ENCODE measurements at regions not wholly inside any gene's neighbourhood (a gene's known extent, or its start where the extent isn't known, plus 50 kb on each side); places are given as distances from the start of the nearest gene placed in this dataset.

DNA sequence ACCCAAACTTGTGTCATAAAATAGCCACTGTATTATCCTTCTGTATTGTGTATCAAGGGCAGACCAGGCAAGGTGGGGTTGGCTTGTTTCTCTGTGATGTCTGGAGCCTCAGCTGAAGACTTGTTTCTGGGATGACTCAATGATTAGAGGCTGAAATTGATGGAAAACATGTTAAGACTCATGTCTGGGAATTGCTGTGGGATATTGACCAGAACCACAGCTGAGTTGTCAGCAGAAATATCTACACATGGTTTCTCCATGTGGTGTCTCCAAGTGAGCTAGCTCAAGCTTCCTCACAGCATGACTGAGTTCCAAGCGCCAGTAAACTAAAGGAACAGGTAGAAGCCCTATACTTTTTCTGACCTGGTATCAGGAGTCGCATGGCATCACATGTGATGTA is 128.5 kb upstream of the SYNDIG1 start:
- no peaks in the 10 kb centered on the region for H3K27me3 Mint-ChIP-seq
- H3K27ac Mint-ChIP-seq = no peak overlapping the region
- DNase-seq (no peak), ATAC-seq (ENCODE audit: low read depth) (no peak)
- no peaks in the 10 kb centered on the region for H3K36me3 Mint-ChIP-seq (ENCODE audit: low read depth)
- no peak overlapping the region for H3K4me3 Mint-ChIP-seq
- ChIA-PET POLR2A (no interaction called here), CTCF (no interaction called here)
- intact Hi-C loops (cut with micrococcal nuclease) = no loop called here
- H3K9me3 Mint-ChIP-seq = no peaks in the 10 kb centered on the region
- H3K4me1 Mint-ChIP-seq = no peaks in the 10 kb centered on the region
- TF ChIP-seq, protein P1, sequence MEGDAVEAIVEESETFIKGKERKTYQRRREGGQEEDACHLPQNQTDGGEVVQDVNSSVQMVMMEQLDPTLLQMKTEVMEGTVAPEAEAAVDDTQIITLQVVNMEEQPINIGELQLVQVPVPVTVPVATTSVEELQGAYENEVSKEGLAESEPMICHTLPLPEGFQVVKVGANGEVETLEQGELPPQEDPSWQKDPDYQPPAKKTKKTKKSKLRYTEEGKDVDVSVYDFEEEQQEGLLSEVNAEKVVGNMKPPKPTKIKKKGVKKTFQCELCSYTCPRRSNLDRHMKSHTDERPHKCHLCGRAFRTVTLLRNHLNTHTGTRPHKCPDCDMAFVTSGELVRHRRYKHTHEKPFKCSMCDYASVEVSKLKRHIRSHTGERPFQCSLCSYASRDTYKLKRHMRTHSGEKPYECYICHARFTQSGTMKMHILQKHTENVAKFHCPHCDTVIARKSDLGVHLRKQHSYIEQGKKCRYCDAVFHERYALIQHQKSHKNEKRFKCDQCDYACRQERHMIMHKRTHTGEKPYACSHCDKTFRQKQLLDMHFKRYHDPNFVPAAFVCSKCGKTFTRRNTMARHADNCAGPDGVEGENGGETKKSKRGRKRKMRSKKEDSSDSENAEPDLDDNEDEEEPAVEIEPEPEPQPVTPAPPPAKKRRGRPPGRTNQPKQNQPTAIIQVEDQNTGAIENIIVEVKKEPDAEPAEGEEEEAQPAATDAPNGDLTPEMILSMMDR (IDR thresholded peaks at IDR 0.05) = no peak

DNA sequence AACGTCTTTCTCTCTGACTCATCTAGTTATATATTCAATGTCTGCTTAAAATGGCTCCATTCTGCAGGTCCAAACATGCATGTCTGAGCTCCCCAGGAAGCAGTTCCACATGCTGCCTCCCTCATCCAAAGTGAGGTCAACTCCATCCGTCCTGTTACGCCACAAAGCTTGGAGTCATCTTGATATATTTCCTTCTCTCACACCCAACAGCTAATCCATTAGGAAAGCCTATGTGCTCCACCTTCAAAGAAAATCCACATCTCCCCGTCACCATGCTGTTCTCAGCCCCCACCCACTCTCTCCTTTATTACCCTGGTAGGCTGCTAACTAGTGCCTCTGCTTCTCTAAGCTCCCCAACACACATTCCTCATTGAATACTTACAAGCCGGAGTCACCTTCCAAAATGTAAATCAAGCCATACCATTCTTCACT is 130.2 kb upstream of the SYNDIG1 start:
- ATAC-seq (ENCODE audit: low read depth) (no peak), DNase-seq (no peak)
- H3K27ac Mint-ChIP-seq = no peak overlapping the region
- ChIA-PET CTCF (no interaction called here), POLR2A (no interaction called here)
- no peaks in the 10 kb centered on the region for H3K36me3 Mint-ChIP-seq (ENCODE audit: low read depth)
- intact Hi-C loops (cut with micrococcal nuclease) = no loop called here
- no peaks in the 10 kb centered on the region for H3K9me3 Mint-ChIP-seq
- no peak overlapping the region for H3K4me3 Mint-ChIP-seq
- TF ChIP-seq, protein P1 (IDR thresholded peaks at IDR 0.05) = no peak
- no peaks in the 10 kb centered on the region for H3K4me1 Mint-ChIP-seq
- H3K27me3 Mint-ChIP-seq = no peaks in the 10 kb centered on the region

DNA sequence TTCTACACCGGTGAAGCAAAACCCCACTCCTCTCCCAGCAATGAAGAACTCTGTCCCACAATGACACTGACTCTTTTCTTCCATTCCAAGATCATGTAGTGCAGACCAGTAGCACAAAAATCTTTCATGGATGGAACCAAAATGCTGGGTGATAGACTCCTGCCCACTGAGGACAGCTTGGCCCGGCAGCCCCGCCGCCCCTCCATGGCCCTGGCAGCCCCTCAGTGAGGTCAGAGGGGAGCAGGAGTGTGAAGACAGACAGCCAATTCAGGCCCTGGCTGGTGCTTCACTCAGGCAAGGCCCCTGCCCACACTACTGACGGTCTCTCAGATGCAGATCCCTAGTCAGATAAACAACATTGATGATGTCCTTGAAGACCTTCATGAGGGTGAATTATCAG is 131.9 kb upstream of the SYNDIG1 start:
- intact Hi-C loops (cut with micrococcal nuclease) = no loop called here
- Mint-ChIP-seq H3K9me3 (no peaks in the 10 kb centered on the region), H3K27me3 (no peaks in the 10 kb centered on the region), H3K4me1 (no peaks in the 10 kb centered on the region), H3K36me3 (ENCODE audit: low read depth) (no peaks in the 10 kb centered on the region), H3K27ac (no peak overlapping the region), H3K4me3 (no peak overlapping the region)
- POLR2A ChIA-PET = no interaction called here
- CTCF ChIA-PET = no interaction called here
- DNase-seq = no peak
- TF ChIP-seq, protein P1 (IDR thresholded peaks at IDR 0.05) = no peak
- no peak for ATAC-seq (ENCODE audit: low read depth)

DNA sequence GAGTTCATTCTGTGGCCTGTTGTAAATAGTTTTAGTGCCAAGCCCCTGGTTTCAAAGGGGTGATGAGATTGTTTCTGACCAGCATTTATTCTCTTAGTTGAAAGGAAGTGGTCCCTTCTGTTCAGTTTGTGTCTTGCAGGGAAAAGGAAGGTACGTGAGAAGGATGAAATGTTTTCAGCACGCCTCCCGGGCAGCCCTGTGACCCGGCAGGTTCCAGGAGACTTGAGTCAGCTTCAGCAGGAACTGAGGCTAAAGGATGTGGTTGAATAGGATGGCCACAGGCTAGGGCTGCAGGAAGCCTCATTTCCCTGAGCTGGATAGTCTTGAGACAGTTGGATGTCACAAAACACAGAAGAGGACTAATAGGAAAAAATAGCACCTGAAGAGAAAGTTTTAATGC is 132.4 kb upstream of the SYNDIG1 start:
- POLR2A ChIA-PET = no interaction called here
- ATAC-seq (ENCODE audit: low read depth) = no peak
- intact Hi-C loops (cut with micrococcal nuclease) = no loop called here

DNA sequence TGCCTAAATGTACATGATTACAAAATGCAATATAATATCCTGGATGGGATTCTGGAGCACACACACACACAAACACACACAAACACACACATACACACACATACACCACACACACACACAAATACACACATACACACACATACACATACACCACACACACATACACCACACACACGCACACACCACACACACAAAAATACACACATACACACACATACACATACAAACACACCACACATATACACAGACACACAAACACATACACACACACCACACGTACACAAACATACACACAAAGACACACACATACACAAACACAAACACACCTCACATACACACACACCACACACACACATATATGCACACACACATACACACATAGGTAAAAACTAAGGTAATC is 134.6 kb upstream of the SYNDIG1 start:
- TF ChIP-seq, protein P1 (IDR thresholded peaks at IDR 0.05) = no peak
- H3K27ac Mint-ChIP-seq = no peak overlapping the region
- ATAC-seq (ENCODE audit: low read depth) = no peak
- no peaks in the 10 kb centered on the region for H3K9me3 Mint-ChIP-seq
- DNase-seq = no peak
- intact Hi-C loops (cut with micrococcal nuclease) = no loop called here
- no peaks in the 10 kb centered on the region for H3K36me3 Mint-ChIP-seq (ENCODE audit: low read depth)
- POLR2A ChIA-PET = no interaction called here
- H3K27me3 Mint-ChIP-seq = no peaks in the 10 kb centered on the region
- CTCF ChIA-PET = no interaction called here
- no peak overlapping the region for H3K4me3 Mint-ChIP-seq
- no peaks in the 10 kb centered on the region for H3K4me1 Mint-ChIP-seq

More for the DNA sequence above, 132.4 kb upstream of the SYNDIG1 start:
- H3K9me3 Mint-ChIP-seq = no peaks in the 10 kb centered on the region
- DNase-seq = no peak
- CTCF ChIA-PET = interaction anchor here (1.0 kb wide), 1 partner anchor 67 kb away, joined by 4 read pairs; no protein-coding TSS in a partner anchor
- H3K27ac Mint-ChIP-seq = no peak overlapping the region
- H3K27me3 Mint-ChIP-seq = no peaks in the 10 kb centered on the region
- TF ChIP-seq, protein P1 (IDR thresholded peaks at IDR 0.05) = no peak
- no peaks in the 10 kb centered on the region for H3K36me3 Mint-ChIP-seq (ENCODE audit: low read depth)
- no peak overlapping the region for H3K4me3 Mint-ChIP-seq
- no peaks in the 10 kb centered on the region for H3K4me1 Mint-ChIP-seq
